ENCODE measurements at regions not wholly inside any gene's neighbourhood (a gene's known extent, or its start where the extent isn't known, plus 50 kb on each side); places are given as distances from the start of the nearest gene placed in this dataset.

DNA sequence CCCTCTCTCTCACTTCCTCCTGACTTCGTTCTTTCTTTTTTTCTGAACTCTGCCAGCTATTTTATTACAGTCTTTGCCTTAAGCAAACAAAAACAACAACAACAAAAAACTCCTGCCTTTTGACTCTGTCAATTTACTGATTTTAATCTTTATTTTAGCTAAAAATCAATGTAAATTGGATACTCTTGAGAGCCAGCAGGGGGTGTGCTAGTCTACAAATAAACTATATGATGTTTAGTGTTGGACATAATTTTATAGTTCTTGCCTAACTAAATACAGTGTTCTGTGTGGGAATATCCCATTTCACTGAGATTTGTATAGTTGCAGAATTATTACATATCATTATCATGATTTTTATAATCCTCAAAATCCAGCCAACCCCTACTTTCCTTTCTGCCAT, 1199.9 kb upstream of the SPRY2 start:
- no peak overlapping the region for H2BK120ac ChIP-seq (ENCODE audit: low read depth, low read length)
- no peaks in the 10 kb centered on the region for H3K9me1 ChIP-seq (ENCODE audit: insufficient read depth, low read length)
- no peak overlapping the region for H2BK20ac ChIP-seq (ENCODE audit: low read depth, low read length)
- POLR2A ChIA-PET (ENCODE audit: unreplicated experiment) = no interaction called here
- H3K9me3 ChIP-seq (ENCODE audit: control insufficient read depth, insufficient read depth, low read length) = peaks cover 3% of the 10 kb centered on the region; the same call in 1 of the 2 replicates
- BruUV-seq (replicated peaks) = no TSS peak
- no peaks in the 10 kb centered on the region for H4K20me1 ChIP-seq (ENCODE audit: insufficient read depth, low read length)
- DNase-seq (no peak), ATAC-seq (ENCODE audit: low read depth) (no peak)
- H3K56ac ChIP-seq (ENCODE audit: extremely low read depth, insufficient read depth, low read length) = no peak overlapping the region
- no peak overlapping the region for H2AFZ ChIP-seq (replicated peaks; ENCODE audit: low read length, poor library complexity)
- no peak overlapping the region for H4K91ac ChIP-seq (ENCODE audit: insufficient read depth, low read depth, low read length)
- WGBS, 2 experiments (ENCODE audit: extremely low coverage in 2 of 2, insufficient read length in 1 of 2) = 40% methylated on average over 1 of the region's 1 CpG; no CpG with 5 or more reads in 1 of the 2 experiments
- TF ChIP-seq NFE2L2 (IDR thresholded peaks at IDR 0.05; ENCODE audit: low read depth, low read length) (no peak), POLR2A (IDR thresholded peaks at IDR 0.05; ENCODE audit: low read depth, low read length) (no peak), SMC3 (IDR thresholded peaks at IDR 0.05; ENCODE audit: low read depth, low read length) (no peak), MAFK (IDR thresholded peaks at IDR 0.05; ENCODE audit: low read depth, low read length) (no peak), RCOR1 (IDR thresholded peaks at IDR 0.05; ENCODE audit: insufficient replicate concordance, low read length) (no peak)
- H4K5ac ChIP-seq (ENCODE audit: low read depth, low read length) = no peak overlapping the region
- no peak overlapping the region for H3K27ac ChIP-seq (ENCODE audit: insufficient read depth, low read length)
- intact Hi-C loops (cut with micrococcal nuclease) = no loop called here
- H2AK9ac ChIP-seq (replicated peaks; ENCODE audit: low read depth, low read length, poor library complexity) = no peak overlapping the region
- H3K9ac ChIP-seq (ENCODE audit: low read depth, low read length) = no peak overlapping the region
- no peaks in the 10 kb centered on the region for H3K79me1 ChIP-seq (ENCODE audit: low read depth in 1 of 2, low read length in 2 of 2)
- CTCF ChIA-PET = no interaction called here
- dilution Hi-C loops (cut with HindIII; ENCODE audit: low sequenced_read_pairs, unreplicated experiment) = no loop called here
- no peak overlapping the region for H2BK5ac ChIP-seq (ENCODE audit: low read depth, low read length, poor library complexity, severe bottlenecking)
- H3K14ac ChIP-seq (replicated peaks; ENCODE audit: low read depth, low read length) = no peak overlapping the region
- no peak overlapping the region for H2BK15ac ChIP-seq (ENCODE audit: low read depth, low read length)
- H3K27me3 ChIP-seq (ENCODE audit: control insufficient read depth, insufficient read depth, low read length) = no peaks in the 10 kb centered on the region
- H3K18ac ChIP-seq (ENCODE audit: low read depth, low read length) = no peak overlapping the region
- no peak overlapping the region for H3K23ac ChIP-seq (ENCODE audit: low read depth, low read length)
- no peak overlapping the region for H4K8ac ChIP-seq (ENCODE audit: low read depth in 2 of 2, low read length in 2 of 2)
- H3K4ac ChIP-seq (ENCODE audit: low read depth, low read length) = no peak overlapping the region
- H3K4me1 ChIP-seq (ENCODE audit: control insufficient read depth, insufficient read depth, low read length) = no peaks in the 10 kb centered on the region
- H3K4me2 ChIP-seq (ENCODE audit: low read depth, low read length) = no peak overlapping the region
- in situ Hi-C loops (cut with MboI; ENCODE audit: low sequenced_read_pairs) = no loop called here
- H3K4me3 ChIP-seq (ENCODE audit: insufficient read depth, low read depth, low read length) = no peak overlapping the region
- H3K36me3 ChIP-seq (ENCODE audit: control insufficient read depth, insufficient read depth, low read length) = no peaks in the 10 kb centered on the region
- no peak overlapping the region for H2AK5ac ChIP-seq (ENCODE audit: low read depth, low read length)

Measured in IMR-90 (cell line).